ENCODE measurements at regions not wholly inside any gene's neighbourhood (a gene's known extent, or its start where the extent isn't known, plus 50 kb on each side); places are given as distances from the start of the nearest gene placed in this dataset.

DNA sequence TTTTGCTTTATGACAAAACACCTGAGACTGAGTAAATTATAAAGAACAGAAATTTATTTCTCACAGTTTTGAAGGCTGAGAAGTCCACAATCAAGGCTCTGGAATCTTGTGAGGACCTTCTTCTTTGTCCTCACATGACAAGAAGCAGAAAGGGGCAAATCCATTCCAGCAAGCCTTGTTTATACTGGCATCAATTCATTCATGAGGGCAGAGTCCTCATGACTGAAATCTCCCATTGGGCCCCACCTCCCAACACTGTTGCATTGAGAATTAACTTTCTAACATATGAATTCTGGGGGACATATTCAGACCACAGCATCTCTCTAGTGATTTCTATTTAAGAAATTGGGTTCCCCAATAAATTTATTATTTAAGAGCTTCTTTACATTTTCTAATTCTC is 395.4 kb downstream of the AR start:
- TF ChIP-seq, protein P1, sequence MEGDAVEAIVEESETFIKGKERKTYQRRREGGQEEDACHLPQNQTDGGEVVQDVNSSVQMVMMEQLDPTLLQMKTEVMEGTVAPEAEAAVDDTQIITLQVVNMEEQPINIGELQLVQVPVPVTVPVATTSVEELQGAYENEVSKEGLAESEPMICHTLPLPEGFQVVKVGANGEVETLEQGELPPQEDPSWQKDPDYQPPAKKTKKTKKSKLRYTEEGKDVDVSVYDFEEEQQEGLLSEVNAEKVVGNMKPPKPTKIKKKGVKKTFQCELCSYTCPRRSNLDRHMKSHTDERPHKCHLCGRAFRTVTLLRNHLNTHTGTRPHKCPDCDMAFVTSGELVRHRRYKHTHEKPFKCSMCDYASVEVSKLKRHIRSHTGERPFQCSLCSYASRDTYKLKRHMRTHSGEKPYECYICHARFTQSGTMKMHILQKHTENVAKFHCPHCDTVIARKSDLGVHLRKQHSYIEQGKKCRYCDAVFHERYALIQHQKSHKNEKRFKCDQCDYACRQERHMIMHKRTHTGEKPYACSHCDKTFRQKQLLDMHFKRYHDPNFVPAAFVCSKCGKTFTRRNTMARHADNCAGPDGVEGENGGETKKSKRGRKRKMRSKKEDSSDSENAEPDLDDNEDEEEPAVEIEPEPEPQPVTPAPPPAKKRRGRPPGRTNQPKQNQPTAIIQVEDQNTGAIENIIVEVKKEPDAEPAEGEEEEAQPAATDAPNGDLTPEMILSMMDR (IDR thresholded peaks at IDR 0.05), result no peak
- TF ChIP-seq, protein P2, sequence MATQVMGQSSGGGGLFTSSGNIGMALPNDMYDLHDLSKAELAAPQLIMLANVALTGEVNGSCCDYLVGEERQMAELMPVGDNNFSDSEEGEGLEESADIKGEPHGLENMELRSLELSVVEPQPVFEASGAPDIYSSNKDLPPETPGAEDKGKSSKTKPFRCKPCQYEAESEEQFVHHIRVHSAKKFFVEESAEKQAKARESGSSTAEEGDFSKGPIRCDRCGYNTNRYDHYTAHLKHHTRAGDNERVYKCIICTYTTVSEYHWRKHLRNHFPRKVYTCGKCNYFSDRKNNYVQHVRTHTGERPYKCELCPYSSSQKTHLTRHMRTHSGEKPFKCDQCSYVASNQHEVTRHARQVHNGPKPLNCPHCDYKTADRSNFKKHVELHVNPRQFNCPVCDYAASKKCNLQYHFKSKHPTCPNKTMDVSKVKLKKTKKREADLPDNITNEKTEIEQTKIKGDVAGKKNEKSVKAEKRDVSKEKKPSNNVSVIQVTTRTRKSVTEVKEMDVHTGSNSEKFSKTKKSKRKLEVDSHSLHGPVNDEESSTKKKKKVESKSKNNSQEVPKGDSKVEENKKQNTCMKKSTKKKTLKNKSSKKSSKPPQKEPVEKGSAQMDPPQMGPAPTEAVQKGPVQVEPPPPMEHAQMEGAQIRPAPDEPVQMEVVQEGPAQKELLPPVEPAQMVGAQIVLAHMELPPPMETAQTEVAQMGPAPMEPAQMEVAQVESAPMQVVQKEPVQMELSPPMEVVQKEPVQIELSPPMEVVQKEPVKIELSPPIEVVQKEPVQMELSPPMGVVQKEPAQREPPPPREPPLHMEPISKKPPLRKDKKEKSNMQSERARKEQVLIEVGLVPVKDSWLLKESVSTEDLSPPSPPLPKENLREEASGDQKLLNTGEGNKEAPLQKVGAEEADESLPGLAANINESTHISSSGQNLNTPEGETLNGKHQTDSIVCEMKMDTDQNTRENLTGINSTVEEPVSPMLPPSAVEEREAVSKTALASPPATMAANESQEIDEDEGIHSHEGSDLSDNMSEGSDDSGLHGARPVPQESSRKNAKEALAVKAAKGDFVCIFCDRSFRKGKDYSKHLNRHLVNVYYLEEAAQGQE (IDR thresholded peaks at IDR 0.05; ENCODE audit: insufficient read depth in 1 of 2, low read depth in 2 of 2, low read length in 1 of 2), result no peak
